CD4-positive, alpha-beta T cell treated with Interleukin-15 for 4 hours (primary cell): ENCODE measurements at regions not wholly inside any gene's neighbourhood (a gene's known extent, or its start where the extent isn't known, plus 50 kb on each side); places are given as distances from the start of the nearest gene placed in this dataset.
A peak's percentile ranks its signal among the peaks of the same experiment; 100 is the strongest.
"Not testable (repeated sequence)": the region's sequence is repeated elsewhere in the genome, so short reads cannot be mapped to it uniquely, and the experiment has no call there.

ENCODE experiments used
- DNase-seq: peaks from one replicate; pipeline ENCODE4 v3.0.0-alpha.2; 2020; ENCODE audit warnings: low spot score

DNA sequence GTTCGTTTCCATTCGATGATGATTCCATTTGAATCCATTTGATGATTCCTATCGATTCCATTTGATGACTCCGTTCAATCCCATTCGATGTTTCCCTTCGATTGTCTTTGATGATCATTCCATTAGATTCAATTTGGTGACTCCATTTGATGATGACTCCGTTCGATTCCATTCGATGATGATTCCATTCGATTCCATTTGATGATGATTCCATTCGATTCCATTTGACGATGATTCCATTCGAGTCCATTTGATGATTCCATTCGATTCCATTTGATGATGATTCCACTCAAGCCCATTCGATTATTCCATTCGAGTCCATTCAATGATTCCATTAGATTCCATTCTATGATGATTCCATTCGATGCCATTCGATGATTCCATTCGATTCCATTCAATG lies 2730.6 kb downstream of the RPIA start:
- not testable (repeated sequence) for DNase-seq

DNA sequence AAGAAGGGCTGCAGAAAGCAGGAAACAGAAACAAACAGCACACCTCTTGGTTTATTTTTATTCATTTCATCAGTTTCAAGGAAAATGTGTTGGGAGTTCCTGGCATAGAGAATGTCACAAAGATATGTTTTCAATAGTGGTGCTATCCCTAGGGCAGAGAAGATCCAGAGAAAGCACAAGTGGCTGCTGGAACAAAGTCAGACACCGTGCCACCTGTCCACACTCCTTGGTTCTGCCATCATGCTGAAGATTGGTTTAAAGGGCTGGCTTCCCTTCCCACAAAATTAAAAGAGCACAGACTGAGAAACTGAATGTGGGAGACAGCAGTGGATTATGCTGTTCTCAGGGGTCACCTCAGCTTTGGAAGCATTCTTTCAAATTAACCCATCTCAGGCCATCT lies 2735.7 kb downstream of the RPIA start:
- DNase-seq = not testable (repeated sequence)

DNA sequence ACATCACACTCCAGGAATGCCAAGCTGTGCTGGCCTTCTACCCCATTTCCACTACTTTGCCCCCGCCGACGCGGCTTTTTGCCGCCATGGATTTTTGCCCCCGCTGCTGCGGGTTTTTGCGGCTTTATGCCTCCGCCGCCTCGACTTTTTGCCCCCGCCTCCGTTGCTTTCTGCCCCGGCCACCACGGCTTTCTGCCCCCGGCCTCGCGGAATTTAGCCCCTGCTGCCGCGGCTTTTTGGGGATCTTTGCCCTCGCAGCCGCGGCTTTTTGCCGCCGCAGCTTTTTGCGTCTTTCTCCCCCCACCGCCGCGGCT lies 2750.4 kb downstream of the RPIA start:
- not testable (repeated sequence) for DNase-seq

DNA sequence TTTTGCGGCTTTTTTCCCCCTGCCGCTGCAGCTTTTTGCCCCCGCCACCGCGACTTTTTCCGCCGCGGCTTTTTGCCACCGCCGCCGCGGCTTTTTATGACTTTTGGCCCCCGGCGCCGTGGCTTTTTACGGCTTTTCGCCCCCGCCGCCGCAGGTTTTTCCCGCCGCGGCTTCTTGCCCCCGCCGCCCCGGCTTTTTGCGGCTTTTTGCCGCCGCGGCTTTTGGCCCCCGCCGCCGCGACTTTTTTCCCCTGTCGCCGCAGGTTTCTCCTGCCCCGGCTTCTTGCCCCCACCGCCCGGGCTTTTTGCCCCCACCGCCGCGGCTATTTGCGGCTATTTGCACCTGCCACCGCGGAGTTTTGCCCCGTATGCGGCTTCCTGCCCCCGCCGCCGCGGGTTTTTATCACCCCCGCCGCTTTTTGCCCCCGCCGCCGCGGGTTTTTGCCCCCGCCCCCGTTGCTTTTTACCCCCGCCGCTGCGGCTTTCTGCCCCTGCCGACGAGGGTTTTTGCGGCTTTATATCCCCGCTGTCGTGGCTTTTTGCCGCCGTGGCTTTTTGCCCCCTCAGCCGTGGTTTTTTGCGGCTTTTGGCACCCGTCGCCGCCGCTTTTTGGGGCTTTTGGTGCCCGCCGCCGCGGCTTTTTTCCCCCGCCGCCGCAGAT lies 2750.9 kb downstream of the RPIA start:
- no peak for DNase-seq

DNA sequence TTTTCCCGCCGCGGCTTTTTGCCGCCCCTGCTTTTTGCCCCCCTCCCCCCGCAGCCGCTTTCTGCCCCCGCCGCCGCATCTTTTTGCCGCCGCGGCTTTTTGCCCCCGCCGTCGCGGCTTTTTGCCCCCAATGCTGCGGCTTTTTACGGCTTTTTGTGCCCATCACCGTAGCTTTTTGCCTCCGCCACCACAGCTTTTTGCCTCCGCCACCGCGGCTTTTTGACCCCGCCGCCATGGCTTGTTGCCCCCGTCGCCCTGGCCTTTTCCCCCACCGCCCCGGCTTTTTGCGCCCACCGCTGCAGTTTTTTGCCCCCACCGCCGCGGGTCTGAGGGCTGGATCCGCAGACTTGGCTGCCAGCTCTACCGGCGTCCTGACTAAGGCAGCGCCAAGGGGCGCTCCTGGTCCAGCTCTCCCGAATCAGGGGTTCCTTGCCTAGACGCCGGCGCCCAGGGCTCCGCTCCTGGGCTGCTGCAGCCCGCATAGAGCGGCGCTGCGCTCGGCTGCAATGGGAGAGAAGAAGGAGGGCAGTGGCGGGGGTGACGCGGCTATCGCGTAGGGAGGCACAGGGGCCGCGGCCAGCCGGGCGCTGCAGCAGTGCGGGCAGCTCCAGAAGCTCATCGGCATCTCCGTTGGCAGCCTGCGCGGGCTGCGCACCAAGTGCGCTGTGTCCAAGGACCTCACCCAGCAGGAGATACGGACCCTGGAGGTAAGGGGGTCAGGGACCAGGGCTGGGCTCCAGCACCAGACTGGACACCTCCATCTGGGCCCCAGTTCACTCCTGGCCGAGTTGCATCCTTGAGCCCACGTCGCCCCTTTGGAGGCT lies 2751.6 kb downstream of the RPIA start:
- DNase-seq = not testable (repeated sequence)

DNA sequence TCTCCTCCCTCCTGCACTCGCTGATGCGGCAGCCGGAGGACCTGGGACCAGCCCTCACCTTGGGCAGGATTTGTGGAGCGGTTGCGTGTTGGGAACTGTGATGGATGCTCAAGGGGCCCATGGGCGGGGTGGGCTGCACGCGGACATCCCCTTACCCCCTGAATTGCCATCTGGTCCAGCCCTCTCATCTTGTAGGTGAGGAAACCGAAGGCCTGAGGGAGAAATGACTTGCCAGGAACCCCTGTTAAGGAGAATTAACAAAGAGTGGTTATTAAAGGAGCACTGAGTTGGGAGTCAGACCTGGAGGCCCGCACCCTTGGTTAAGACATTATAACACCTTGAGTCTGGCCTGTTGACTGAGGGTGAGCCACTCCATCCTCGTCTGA lies 2752.2 kb downstream of the RPIA start:
- not testable (repeated sequence) for DNase-seq

DNA sequence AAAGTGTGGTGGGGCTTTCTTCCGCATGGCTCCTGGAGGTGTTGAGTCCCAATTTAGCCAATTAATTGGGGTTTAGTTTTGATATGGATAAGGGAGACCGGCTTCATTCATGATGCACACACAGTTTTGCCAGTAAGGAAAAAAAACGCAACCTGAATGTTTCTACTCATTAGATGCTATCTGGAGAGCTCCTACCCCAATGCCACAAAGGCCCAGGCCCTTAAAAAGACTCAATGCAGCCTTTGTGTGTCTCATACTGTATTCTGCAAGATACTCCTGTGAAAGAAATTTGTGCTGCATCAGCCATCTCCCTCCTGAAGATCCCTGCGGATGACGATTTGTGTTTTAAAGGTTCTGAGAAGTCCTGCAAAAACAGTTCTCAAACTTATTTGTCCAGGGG lies 2754.2 kb downstream of the RPIA start:
- not testable (repeated sequence) for DNase-seq

DNA sequence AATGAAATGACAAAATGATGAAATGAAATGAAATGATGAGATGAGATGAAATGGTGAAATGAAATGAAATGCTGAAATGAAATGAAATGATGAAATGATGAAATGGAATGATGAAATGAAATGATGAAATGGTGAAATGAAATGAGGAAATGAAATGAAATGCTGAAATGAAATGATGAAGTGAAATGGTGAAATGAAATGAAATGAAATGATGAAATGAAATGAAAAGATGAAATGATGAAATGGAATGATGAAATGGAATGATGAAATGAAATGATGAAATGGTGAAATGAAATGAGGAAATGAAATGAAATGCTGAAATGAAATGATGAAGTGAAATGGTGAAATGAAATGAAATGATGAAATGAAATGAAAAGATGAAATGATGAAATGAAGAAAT lies 2755.0 kb downstream of the RPIA start:
- not testable (repeated sequence) for DNase-seq

DNA sequence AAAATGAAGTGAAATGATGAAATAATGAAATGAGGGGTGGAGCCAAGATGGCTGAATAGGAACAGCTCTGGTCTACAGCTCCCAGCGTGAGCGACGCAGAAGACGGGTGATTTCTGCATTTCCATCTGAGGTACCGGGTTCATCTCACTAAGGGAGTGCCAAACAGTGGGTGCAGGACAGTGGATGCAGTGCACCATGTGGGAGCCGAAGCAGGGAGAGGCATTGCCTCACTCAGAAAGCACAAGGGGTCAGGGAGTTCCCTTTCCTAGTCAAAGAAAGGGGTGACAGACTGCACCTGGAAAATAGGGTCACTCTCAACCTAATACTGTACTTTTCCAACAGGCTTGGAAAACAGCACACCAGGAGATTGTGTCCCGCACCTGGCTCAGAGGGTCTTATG lies 2755.4 kb downstream of the RPIA start:
- not testable (repeated sequence) for DNase-seq

DNA sequence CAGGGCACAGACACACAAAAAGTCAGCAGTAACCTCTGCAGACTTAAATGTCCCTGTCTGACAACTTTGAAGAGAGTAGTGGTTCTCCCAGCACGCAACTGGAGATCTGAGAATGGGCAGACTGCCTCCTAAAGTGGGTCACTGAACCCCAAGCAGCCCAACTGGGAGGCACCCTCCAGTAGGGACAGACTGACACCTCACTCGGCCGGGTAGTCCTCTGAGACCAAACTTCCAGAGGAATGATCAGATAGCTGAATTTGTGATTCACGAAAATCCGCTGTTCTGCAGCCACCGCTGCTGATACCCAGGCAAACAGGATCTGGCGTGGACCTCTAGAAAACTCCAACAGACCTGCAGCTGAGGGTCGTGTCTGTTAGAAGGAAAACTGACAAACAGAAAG lies 2756.0 kb downstream of the RPIA start:
- not testable (repeated sequence) for DNase-seq

DNA sequence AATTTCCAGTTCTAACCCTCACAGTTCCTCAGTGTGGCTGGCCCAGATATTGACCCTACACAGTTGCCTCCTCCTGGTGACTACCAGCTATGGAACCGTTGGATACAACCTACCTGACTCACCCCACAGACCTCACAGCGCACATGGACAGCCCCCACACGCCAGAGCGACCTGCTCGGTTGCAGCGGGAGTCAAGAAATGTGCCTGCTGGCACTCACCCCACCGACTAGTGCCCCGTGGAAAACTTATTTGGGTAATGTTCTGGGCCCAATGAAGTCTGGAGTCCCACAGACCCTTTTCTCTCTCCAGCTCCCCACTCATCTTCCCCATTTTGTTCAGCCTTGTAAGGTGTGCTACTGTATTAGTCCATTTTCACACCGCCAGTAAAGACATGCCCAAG lies 2770.8 kb downstream of the RPIA start:
- not testable (repeated sequence) for DNase-seq

DNA sequence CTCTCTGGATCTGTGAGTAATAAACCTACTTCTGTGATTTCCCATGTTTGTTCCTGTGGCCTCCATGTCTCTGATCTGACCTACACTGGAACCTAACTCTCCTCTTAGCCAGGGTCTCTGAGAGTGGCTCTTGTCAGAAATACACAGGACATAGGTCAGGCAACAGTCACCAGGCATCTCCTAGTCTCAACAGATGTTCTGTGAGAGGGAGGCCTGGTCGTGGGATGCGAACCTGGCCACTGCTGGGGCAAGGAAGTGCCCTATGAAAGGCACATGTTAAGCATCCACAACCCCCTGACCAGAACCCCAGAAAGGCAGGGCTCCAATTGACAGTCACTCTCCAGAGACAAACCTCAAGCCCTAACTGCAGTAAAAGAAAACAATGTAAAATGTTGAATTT lies 2771.5 kb downstream of the RPIA start:
- not testable (repeated sequence) for DNase-seq

DNA sequence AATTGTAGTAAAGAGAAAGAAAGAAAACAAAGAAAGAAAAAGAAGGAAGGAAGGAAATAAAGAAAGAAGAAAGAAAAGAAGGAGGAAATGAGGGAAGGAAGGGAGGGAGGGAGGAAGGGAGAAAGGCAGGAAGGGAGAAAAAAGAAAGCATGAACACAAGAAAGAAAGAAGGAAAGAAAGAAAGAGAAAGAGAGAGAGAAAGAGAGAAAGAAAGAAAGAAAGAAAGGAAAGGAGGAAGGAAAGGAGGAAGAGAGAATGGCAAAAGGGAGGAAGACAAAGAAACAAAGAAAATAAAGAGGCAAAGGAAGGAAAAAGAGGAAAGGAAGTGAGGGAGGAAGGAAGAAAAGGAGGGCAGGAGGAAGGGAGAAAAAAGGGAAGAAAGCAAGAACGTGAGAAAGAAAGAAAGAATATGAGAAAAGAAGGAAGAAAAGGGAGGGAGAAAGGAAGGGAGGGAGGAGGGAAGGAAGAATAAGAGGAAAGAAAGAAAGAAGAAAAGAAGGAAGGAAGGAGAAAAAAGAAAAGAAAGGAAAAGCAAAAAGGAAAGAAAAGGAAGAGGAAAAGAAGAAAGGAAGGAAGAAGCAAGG lies 2775.4 kb downstream of the RPIA start:
- not testable (repeated sequence) for DNase-seq

DNA sequence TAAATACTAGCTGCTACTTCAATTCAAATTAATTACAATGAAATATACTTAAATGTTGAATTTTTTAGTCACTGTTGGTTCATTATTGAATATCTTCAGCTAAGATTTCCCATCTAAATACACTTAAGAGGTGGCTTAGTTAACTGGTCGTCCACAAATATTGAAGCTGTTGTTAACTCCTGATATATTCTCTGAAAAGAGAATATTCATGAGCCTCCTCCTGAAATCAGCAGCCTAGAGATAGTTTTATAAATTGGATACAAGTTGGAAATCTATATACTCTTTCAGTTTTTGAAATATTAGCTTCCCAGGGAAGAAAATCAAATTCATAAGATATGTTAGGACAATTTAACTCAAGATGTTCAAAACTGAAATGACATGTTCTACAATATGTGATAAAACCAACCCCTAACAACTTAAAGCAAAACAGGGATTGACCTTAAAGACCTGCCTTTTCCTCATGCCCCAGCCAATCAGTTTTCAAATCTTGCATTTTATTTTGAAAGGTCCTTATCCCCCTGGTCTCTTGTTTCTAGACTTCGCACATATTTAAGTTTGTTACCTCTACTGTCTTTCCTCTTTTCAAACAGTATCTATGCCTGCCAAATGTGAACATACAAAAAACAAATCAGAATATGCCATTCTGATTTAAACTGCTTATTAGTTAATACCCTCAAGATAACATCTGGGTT lies 2784.9 kb downstream of the RPIA start:
- DNase-seq = not testable (repeated sequence)

DNA sequence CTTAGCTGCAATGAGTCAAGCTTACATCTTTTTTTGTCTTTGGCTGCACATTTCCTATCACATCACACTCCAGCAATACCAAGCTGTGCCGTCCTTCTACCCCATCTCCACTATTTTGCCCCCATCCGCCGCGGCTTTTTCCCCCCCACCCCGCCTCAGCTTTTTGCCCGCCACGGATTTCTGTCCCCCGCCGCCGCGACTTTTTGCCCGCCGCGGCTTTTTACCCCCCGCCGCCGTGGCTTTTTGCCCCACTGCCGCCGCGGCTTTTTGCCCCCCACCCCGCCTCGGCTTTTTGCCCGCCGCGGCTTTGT lies 2785.4 kb downstream of the RPIA start:
- not testable (repeated sequence) for DNase-seq

DNA sequence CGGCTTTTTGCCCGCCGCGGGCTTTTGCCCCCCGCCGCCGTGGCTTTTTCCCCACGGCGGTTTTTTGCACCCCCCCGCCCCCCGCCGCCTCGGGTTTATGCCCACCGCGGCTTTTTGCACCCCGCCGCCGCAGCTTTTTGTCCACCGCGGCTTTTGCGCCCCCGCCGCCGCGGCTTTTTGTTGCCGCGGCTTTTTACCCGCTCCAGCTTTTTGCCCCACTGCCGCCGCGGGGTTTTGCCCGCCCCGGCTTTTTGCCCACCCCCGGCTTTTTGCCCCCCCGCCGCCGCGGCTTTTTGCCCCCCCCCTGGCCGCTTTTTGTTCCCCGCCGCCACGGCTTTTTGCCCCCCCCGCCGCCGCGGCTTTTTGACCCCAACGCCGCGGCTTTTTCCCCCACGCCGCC lies 2785.8 kb downstream of the RPIA start:
- not testable (repeated sequence) for DNase-seq

DNA sequence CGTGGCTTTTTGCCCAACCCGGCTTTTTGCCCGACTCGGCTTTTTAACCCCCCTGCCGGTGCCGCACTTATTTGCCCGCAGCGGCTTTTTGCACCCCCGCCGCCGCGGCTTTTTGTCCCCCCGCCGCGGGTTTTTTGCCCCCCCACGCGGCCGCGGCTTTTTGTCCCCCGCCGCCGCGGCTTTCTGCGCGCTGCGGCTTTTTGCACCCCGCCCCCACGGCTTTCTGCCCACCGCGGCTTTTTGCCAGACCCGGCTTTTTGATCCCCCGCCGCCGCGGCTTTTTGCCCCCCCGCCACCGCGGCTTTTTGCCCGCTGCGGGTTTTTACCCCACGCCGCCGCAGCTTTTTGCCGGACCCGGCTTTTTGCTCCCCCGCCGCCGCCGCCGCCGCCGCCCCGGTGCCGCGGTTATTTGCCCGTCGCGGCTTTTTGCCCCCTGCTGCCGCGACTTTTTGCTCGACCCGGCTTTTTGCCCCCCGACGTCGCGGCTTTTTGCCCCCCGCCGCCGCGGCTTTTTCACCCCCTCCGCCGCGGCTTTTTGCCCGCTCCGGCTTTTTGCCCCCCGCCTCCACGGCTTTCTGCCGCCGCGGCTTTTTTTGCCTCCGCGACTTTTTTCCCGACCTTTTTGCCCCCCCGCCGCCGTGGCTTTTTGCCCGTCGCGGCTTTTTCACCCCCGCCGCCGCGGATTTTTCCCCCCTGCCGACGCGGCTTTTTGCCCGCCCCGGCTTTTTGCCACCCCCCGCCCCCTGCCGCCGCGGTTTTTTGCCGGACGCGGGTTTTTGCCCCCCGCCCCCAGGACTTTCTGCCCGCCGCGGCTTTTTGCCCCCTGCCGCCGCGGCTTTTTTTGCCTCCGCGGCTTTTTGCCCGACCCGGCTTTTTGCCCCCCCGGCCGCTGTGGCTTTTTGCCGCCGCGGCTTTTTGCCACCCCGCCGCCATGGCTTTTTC lies 2786.5 kb downstream of the RPIA start:
- peak; percentile 13 for DNase-seq

DNA sequence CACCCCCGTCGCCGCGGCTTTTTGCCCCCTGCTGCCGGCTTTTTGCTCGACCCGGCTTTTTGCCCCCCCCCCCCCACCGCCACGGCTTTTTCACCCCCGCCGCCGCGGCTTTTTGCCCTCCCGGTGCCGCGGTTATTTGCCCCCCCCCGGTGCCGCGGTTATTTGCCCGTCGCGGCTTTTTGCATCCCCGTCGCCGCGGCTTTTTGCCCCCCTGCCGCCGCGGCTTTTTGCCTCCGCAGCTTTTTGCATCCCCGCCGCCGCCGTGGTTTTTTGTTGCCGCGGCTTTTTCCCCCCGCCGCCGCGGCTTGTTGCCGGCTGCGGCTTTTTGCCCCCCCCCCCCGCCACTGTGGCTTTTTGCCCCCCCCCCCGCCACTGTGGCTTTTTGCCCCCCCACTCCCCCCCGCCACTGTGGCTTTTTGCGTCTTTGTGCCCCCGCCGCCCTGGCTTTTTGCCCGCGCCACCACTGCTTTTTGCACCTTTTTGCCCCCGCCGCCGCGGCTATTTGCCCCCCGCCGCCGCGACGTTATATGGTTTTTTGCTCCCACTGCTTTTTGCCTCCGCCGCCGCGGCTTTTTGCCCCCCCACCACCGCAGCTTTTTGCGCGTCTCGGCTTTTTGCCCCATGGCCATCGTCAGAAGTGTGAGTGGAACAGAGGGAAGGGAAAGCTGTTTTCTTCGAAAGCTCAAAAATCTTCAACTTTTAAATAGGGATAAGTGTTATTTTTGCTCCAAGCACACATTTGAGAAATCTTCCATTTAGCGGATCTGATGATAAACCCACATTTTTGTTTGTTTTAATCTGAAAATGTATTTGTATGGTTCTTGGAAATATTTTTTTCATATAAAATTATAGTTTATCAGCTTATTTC lies 2787.6 kb downstream of the RPIA start:
- not testable (repeated sequence) for DNase-seq

DNA sequence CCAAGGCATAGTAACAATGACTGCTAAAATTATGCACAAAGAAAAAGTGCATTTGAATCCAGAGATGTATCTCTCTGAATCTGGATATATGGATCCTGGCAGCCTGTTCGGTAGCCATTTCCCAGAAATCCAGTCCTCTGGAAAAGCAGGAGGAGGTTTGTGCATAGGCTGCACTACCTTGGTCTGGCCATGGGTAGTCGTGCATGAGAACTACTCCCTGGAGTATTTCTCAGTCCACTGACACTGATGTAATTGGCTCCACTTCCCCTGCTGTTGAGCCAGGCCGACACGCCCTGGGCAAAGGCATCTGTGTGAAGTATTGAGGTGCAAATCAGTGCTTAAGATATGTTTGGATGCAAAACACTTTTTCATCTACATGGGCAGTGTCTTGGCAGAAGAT lies 2793.8 kb downstream of the RPIA start:
- DNase-seq = not testable (repeated sequence)
